Gastrocnemius medialis (tissue), 4 donors: ENCODE measurements at regions not wholly inside any gene's neighbourhood (a gene's known extent, or its start where the extent isn't known, plus 50 kb on each side); places are given as distances from the start of the nearest gene placed in this dataset.
"Not testable (repeated sequence)": the region's sequence is repeated elsewhere in the genome, so short reads cannot be mapped to it uniquely, and the experiment has no call there.

Source experiments
- ATAC-seq, 2 donors: fragments of 150-250 bp; one replicate each; pipeline ENCODE4 v1.9.1; 2016
- DNase-seq, 2 donors: peaks; one replicate each; pipeline ENCODE4 v3.0.0-alpha.2; 2019
- H3K27ac ChIP-seq, 4 donors: fragments of 200-600 bp; sonication (generic); 1 replicate in 1 of 4; 2 replicates in 3 of 4; pipeline ENCODE4 v1.5.1; 2016 to 2018; ENCODE audit warnings: mild to moderate bottlenecking in 2 of 4, moderate library complexity in 1 of 4
- H3K27me3 ChIP-seq, 3 donors: fragments of 200-600 bp; sonication (generic) in 2 of 3; 1 replicate in 1 of 3; 2 replicates in 2 of 3; pipeline versions ENCODE4 v1.5.1 to v1.6.0; 2016 to 2019; ENCODE audit warnings: mild to moderate bottlenecking in 1 of 3, moderate library complexity in 1 of 3
- H3K36me3 ChIP-seq, 2 donors: fragments of 200-600 bp; sonication (generic) in 1 of 2; one replicate each; pipeline ENCODE4 v1.5.1; 2017 to 2018
- H3K4me1 ChIP-seq, 2 donors: fragments of 200-600 bp; sonication (generic) in 1 of 2; one replicate each; pipeline ENCODE4 v1.5.1; 2016 to 2017; ENCODE audit warnings: mild to moderate bottlenecking in 2 of 2
- H3K4me3 ChIP-seq, 4 donors: fragments of 200-600 bp; sonication (generic) in 3 of 4; 1 replicate in 1 of 4; 2 replicates in 3 of 4; pipeline ENCODE4 v1.5.1; 2016 to 2019; ENCODE audit warnings: mild to moderate bottlenecking in 2 of 4
- H3K9me3 ChIP-seq, 3 donors: fragments of 200-600 bp; sonication (generic) in 2 of 3; 1 replicate in 1 of 3; 2 replicates in 2 of 3; pipeline ENCODE4 v1.5.1; 2016 to 2019
- POLR2A ChIP-seq, 2 donors: fragments of 450-650 bp; IDR thresholded peaks; one replicate each; pipeline ENCODE4 v1.6.1; 2017; ENCODE audit warnings: antibody characterized with exemption in 2 of 2, mild to moderate bottlenecking in 2 of 2, moderate library complexity in 2 of 2
- in situ Hi-C, 4 donors: fragments of 200-750 bp; cut with MboI; loops; one replicate each; pipeline versions ENCODE4 v1.15.0 to v1.8.0; 2017; ENCODE audit warnings: low sequenced_read_pairs in 4 of 4
- intact Hi-C: fragments of 100-400 bp; cut with DNase I; formaldehyde crosslinking; loops from one replicate; pipeline ENCODE4 v1.15.1; 2023; ENCODE audit warnings: low total_unique reads
- TF ChIP-seq, protein P1 (sequence below), 5 experiments: fragments of 450-650 bp in 3 of 5; fragments of 200-600 bp in 2 of 5; sonication (generic) in 2 of 5; IDR thresholded peaks in 4 of 5; conservative IDR thresholded peaks in 1 of 5; 1 replicate in 4 of 5; 2 replicates in 1 of 5; pipeline ENCODE4 v1.5.1; 2016 to 2019; ENCODE audit warnings: antibody characterized with exemption in 5 of 5, mild to moderate bottlenecking in 3 of 5, moderate library complexity in 3 of 5

DNA sequence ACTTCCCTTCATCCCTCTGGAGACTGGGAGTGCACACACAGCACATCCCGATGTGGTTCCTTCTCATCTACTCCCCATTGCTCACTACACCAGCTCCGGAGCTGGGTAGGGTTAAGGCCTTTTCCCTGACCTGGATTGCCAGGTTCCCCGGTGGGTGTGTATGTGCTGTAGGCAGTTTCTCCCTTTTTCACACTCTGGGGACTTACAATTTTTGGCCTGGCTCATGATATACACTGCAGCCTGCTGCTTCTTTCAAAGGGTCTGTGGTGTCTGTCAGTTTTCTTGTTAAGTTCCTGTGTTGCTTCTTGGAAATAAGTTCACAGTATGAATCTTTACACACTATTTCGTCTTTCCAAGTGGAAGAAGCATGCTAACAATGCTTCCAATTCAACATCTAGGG, 405.5 kb downstream of the UTRN start:
- H3K36me3 ChIP-seq = no peaks in the 10 kb centered on the region
- no peaks in the 10 kb centered on the region for H3K9me3 ChIP-seq
- ATAC-seq = no peak
- no peak overlapping the region for H3K4me3 ChIP-seq
- no peak for DNase-seq
- in situ Hi-C loops (no loop called here), intact Hi-C loops (no loop called here)
- H3K4me1 ChIP-seq = no peaks in the 10 kb centered on the region
- no peak overlapping the region for H3K27ac ChIP-seq
- H3K27me3 ChIP-seq = no peaks in the 10 kb centered on the region
- TF ChIP-seq POLR2A (IDR thresholded peaks at IDR 0.05) = no peak
- TF ChIP-seq, protein P1, sequence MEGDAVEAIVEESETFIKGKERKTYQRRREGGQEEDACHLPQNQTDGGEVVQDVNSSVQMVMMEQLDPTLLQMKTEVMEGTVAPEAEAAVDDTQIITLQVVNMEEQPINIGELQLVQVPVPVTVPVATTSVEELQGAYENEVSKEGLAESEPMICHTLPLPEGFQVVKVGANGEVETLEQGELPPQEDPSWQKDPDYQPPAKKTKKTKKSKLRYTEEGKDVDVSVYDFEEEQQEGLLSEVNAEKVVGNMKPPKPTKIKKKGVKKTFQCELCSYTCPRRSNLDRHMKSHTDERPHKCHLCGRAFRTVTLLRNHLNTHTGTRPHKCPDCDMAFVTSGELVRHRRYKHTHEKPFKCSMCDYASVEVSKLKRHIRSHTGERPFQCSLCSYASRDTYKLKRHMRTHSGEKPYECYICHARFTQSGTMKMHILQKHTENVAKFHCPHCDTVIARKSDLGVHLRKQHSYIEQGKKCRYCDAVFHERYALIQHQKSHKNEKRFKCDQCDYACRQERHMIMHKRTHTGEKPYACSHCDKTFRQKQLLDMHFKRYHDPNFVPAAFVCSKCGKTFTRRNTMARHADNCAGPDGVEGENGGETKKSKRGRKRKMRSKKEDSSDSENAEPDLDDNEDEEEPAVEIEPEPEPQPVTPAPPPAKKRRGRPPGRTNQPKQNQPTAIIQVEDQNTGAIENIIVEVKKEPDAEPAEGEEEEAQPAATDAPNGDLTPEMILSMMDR (IDR thresholded peaks at IDR 0.05 in 4 of 5, conservative IDR thresholded peaks at IDR 0.05 in 1 of 5) = no peak

DNA sequence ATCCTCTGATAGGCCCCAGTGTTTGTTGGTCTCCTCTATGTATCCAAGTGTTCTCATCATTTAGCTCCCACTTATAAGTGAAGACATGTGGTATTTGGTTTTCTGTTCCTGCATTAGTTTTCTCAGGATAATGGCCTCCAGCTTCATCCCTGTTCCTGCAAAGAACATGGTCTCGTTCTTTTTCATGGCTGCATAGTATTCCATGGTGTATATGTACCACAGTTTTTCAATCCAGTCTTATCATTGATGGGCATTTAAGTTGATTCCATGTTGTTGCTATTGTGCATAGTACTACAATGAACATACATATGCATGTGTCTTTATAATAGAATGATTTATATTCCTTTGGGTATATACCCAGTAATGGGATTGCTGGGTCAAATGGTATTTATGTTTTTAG, 406.9 kb downstream of the UTRN start:
- in situ Hi-C loops, H3K36me3 ChIP-seq, H3K27me3 ChIP-seq, intact Hi-C loops, H3K27ac ChIP-seq, H3K9me3 ChIP-seq, DNase-seq, H3K4me3 ChIP-seq, H3K4me1 ChIP-seq, ATAC-seq: not testable (repeated sequence)

DNA sequence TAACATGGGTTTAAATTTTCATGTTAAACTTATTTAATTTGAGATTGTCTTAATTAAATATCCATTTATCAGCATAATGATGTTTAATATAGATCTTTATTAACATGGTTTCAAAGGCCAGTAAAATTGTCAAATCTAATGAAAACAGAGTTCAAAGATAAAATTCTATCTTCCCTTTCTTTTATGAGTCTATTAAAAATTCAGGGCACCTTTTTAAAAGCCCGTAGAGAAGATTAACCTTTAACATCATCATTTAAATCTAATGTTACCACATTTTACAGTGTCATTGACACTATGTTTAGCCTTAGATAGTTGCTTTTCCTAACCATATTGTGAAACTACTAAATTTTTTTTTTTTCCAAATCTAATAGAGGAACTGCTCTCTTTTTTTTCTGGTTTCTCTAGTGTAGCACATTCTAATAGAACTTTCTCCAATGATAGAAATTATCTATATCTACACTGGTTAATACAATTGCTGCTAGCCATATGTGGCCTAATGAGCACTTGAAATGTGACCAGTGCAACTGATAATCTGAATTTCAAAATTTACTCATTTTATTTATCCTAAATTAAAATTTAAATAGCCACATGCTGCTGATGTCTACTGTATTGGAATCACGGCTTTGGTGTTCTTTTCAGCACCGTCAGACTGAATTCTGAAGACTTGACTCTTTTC, 410.9 kb downstream of the UTRN start:
- no peak for DNase-seq
- no peaks in the 10 kb centered on the region for H3K9me3 ChIP-seq
- no peaks in the 10 kb centered on the region for H3K27me3 ChIP-seq
- TF ChIP-seq POLR2A (IDR thresholded peaks at IDR 0.05) = no peak
- intact Hi-C loops = no loop called here
- ATAC-seq = no peak
- peaks cover 0 to 3% of the 10 kb centered on the region in 2 donors for H3K36me3 ChIP-seq
- no peak overlapping the region for H3K4me3 ChIP-seq
- in situ Hi-C loops = no loop called here
- no peak overlapping the region for H3K27ac ChIP-seq
- H3K4me1 ChIP-seq = no peaks in the 10 kb centered on the region

DNA sequence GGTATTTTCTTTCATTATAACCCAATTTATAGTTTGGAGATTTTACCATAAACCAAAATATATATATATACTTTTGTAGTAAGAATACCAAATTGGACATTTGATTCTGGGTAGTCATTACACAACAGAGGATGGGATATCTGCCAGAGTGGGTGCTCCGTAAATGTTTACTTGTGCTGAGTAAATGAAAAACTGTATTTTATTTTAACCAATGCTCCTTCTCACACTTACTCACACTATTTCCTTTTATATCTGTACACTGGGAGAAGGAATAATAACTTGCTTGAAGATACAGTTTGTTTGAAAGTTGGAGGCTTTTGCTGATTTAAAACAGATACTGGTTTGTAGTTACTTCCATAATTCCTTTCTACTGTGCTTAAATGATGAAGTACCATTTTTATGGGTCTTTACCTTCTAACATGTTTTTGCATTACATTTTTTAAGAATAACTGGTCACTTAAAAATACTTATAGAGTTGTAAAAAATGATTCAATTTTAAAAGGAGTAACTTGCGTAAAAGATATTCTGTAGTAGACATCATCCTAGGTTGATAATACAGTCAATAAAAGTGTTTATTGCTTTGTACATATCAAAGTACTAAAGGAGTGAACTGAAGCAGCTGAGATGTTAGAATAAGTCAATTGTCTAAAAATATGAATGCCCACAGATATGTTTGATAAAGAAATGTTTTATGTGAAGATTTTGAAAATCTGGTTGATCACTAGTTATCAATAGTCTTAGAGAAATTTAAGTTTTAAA, 411.7 kb downstream of the UTRN start:
- Histone ChIP-seq H3K9me3 (no peaks in the 10 kb centered on the region), H3K4me1 (no peaks in the 10 kb centered on the region), H3K4me3 (no peak overlapping the region), H3K36me3 (peaks cover 0 to 3% of the 10 kb centered on the region in 2 donors), H3K27me3 (no peaks in the 10 kb centered on the region), H3K27ac (no peak overlapping the region)
- no peak for DNase-seq
- ATAC-seq = no peak
- TF ChIP-seq, protein P1 (IDR thresholded peaks at IDR 0.05 in 4 of 5, conservative IDR thresholded peaks at IDR 0.05 in 1 of 5) = no peak
- no peak for TF ChIP-seq POLR2A (IDR thresholded peaks at IDR 0.05)
- intact Hi-C loops = no loop called here
- in situ Hi-C loops = no loop called here

DNA sequence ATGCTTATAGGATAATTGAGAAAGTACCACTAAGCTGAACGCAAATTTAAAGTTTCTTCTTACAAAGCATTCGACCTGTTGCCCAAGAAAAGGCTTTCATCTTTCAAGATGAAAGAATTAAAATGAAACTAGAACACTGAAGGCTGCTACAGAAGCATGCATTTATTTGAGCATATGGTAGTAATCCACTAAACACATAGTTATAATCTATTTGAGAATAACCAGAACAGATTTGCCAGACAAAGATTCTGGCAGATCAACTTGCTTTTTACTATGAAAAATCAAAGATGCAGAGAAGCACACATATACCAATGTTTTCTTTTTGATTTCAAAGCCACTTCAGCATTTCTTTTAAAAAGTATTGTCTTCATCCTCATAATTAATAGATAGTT, 412.2 kb downstream of the UTRN start:
- Histone ChIP-seq H3K4me3 (no peak overlapping the region), H3K9me3 (no peaks in the 10 kb centered on the region), H3K36me3 (peaks cover 0 to 3% of the 10 kb centered on the region in 2 donors), H3K4me1 (no peaks in the 10 kb centered on the region), H3K27me3 (no peaks in the 10 kb centered on the region), H3K27ac (no peak overlapping the region)
- no peak for TF ChIP-seq POLR2A (IDR thresholded peaks at IDR 0.05)
- TF ChIP-seq, protein P1 (IDR thresholded peaks at IDR 0.05 in 4 of 5, conservative IDR thresholded peaks at IDR 0.05 in 1 of 5) = no peak
- intact Hi-C loops = no loop called here
- in situ Hi-C loops = no loop called here
- ATAC-seq (no peak), DNase-seq (no peak)
